ENCODE measurements at regions not wholly inside any gene's neighbourhood (a gene's known extent, or its start where the extent isn't known, plus 50 kb on each side); places are given as distances from the start of the nearest gene placed in this dataset.

DNA sequence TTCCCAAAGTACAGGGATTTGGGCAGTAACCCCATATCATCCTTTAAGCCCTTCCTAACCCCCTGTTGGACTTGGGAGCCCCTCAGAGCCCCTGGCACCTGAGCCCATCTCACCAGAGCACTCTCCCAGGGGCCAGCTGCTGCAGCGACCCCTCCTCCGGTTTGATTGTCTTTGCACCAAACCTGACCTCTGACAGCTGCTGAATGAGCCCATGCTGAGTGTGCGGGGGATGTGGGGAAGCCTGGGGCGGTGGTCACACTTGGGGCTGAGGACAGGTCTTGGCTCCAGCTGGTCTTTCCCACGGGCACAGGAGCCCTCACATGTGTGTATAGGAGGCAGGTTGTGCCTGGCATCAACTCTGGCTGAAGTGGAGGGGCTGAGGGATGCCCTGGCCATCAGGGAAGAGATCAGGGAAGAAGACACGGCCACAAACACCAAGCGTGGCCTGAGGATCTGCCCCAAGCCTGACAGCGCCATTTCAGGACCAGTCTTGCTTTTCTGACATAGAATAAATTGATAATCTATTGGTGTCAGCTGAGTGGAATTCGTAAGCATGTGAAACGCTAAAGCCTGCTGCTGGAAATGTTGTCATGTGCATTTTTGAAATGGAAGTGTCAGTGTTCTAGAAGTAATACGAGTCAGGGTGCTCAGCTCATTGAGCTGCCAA, 102.4 kb downstream of the ACKR3 start:
- TF ChIP-seq CREB1 (CRISPR knock-in tag; IDR thresholded peaks at IDR 0.05) = no peak
- no peak for TF ChIP-seq CTCF (IDR thresholded peaks at IDR 0.05)
- no peak for TF ChIP-seq TEAD4 (CRISPR knock-in tag; IDR thresholded peaks at IDR 0.05)
- TF ChIP-seq OVOL2 (CRISPR knock-in tag; IDR thresholded peaks at IDR 0.05; ENCODE audit: borderline replicate concordance) = no peak
